ENCODE measurements at regions not wholly inside any gene's neighbourhood (a gene's known extent, or its start where the extent isn't known, plus 50 kb on each side); places are given as distances from the start of the nearest gene placed in this dataset.

DNA sequence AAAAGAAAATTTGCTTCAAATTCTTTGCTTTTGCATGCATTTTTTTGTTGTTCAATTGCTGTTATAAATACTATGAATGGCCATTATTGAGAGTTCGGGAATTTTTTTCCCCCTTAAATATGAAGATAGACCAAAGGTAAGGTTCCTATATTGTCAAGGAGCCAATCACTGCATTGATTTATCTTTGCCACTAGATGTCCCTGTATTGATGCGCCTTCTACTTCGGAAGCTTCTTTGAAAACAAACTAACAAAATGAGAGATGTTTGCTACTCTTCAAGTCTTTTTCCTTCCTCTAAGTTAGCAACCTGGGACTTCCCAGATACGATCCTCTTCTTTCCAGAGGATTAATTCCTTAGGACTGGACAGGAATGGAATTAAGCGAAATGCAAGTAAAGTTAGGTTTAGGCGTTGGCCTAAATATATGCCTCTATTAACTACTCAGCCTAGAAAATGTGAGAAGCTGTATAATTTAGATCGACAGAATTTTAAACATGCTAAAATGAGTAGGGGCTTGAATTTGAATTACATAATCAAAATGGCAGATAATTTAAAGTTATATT is 318.1 kb downstream of the AEBP2 start:
- Histone ChIP-seq H3K14ac (replicated peaks; ENCODE audit: low read depth, low read length) (no peak overlapping the region), H2BK5ac (ENCODE audit: low read depth, low read length, poor library complexity, severe bottlenecking) (peak overlapping the region; percentile 73), H3K36me3 (ENCODE audit: control insufficient read depth, insufficient read depth, low read length) (no peaks in the 10 kb centered on the region), H3K4me3 (ENCODE audit: insufficient read depth, low read depth, low read length) (no peak overlapping the region), H3K27me3 (ENCODE audit: control insufficient read depth, insufficient read depth, low read length) (no peaks in the 10 kb centered on the region), H4K5ac (ENCODE audit: low read depth, low read length) (peak overlapping the region; percentile 94; the same call in 1 of the 2 replicates), H2AK5ac (ENCODE audit: low read depth, low read length) (no peak overlapping the region), H3K27ac (ENCODE audit: insufficient read depth, low read length) (no peak overlapping the region), H2AFZ (replicated peaks; ENCODE audit: low read length, poor library complexity) (no peak overlapping the region), H3K9ac (ENCODE audit: low read depth, low read length) (no peak overlapping the region), H3K4me2 (ENCODE audit: low read depth, low read length) (peak overlapping the region; percentile 42; the same call in 1 of the 2 replicates), H4K8ac (ENCODE audit: low read depth in 2 of 2, low read length in 2 of 2) (peak overlapping the region in 1 of 2 experiments; percentile 62; a peak in 1 of 4 replicates), H3K9me3 (ENCODE audit: control insufficient read depth, insufficient read depth, low read length) (peaks cover 4% of the 10 kb centered on the region; the same call in 1 of the 2 replicates), H3K9me1 (ENCODE audit: insufficient read depth, low read length) (peaks cover 2% of the 10 kb centered on the region; the same call in 1 of the 2 replicates), H4K91ac (ENCODE audit: insufficient read depth, low read depth, low read length) (no peak overlapping the region), H3K4ac (ENCODE audit: low read depth, low read length) (no peak overlapping the region; the same call in 1 of the 2 replicates), H3K23ac (ENCODE audit: low read depth, low read length) (no peak overlapping the region), H3K79me1 (ENCODE audit: low read depth in 1 of 2, low read length in 2 of 2) (no peaks in the 10 kb centered on the region), H2BK15ac (ENCODE audit: low read depth, low read length) (peak overlapping the region; percentile 52; the same call in 1 of the 3 replicates), H2BK20ac (ENCODE audit: low read depth, low read length) (peak overlapping the region; percentile 93; the same call in 1 of the 2 replicates), H3K4me1 (ENCODE audit: control insufficient read depth, insufficient read depth, low read length) (peaks cover 3% of the 10 kb centered on the region; the same call in 1 of the 2 replicates), H3K56ac (ENCODE audit: extremely low read depth, insufficient read depth, low read length) (no peak overlapping the region), H2AK9ac (replicated peaks; ENCODE audit: low read depth, low read length, poor library complexity) (no peak overlapping the region), H4K20me1 (ENCODE audit: insufficient read depth, low read length) (no peaks in the 10 kb centered on the region), H3K18ac (ENCODE audit: low read depth, low read length) (peak overlapping the region; percentile 95; the same call in 1 of the 2 replicates), H2BK120ac (ENCODE audit: low read depth, low read length) (peak overlapping the region; percentile 73; the same call in 1 of the 2 replicates)
- intact Hi-C loops (cut with micrococcal nuclease): loop anchor here (5.0 to 10.0 kb wide), 4 partner anchors 135 to 845 kb away; no protein-coding TSS in a partner anchor
- ChIA-PET POLR2A (ENCODE audit: unreplicated experiment) (no interaction called here), CTCF (interaction anchor here (0.8 to 1.6 kb wide), 8 partner anchors 8 to 135 kb away, joined by 3 to 8 read pairs (median 4); no protein-coding TSS in a partner anchor)
- in situ Hi-C loops (cut with MboI; ENCODE audit: low sequenced_read_pairs): loop anchor here (10.0 to 25.0 kb wide), 3 partner anchors 137 to 837 kb away; no protein-coding TSS in a partner anchor
- BruUV-seq (replicated peaks): no TSS peak
- dilution Hi-C loops (cut with HindIII; ENCODE audit: low sequenced_read_pairs, unreplicated experiment): no loop called here
- no CpG with 5 or more reads among the region's 7 CpGs for WGBS, 2 experiments (ENCODE audit: extremely low coverage in 2 of 2, insufficient read length in 1 of 2)
- ATAC-seq (ENCODE audit: low read depth) (0 out of 2 replicates have a peak, but pooled peaks have one; percentile 46), DNase-seq (peak; percentile 64)
- TF ChIP-seq MAFK (IDR thresholded peaks at IDR 0.05; ENCODE audit: low read depth, low read length) (no peak), FOS (IDR thresholded peaks at IDR 0.05; ENCODE audit: low read depth, low read length) (no peak), RAD21 (IDR thresholded peaks at IDR 0.05; ENCODE audit: low read length) (peak; percentile 81), CEBPB (IDR thresholded peaks at IDR 0.05; ENCODE audit: low read depth, low read length) (no peak), BHLHE40 (IDR thresholded peaks at IDR 0.05; ENCODE audit: low read depth, low read length) (no peak), RCOR1 (IDR thresholded peaks at IDR 0.05; ENCODE audit: insufficient replicate concordance, low read length) (no peak), NFE2L2 (IDR thresholded peaks at IDR 0.05; ENCODE audit: low read depth, low read length) (no peak), MXI1 (IDR thresholded peaks at IDR 0.05; ENCODE audit: borderline replicate concordance, low read depth, low read length) (no peak), POLR2A (IDR thresholded peaks at IDR 0.05; ENCODE audit: low read depth, low read length) (no peak), SMC3 (IDR thresholded peaks at IDR 0.05; ENCODE audit: low read depth, low read length) (peak; percentile 60), RFX5 (IDR thresholded peaks at IDR 0.05; ENCODE audit: low read depth, low read length) (no peak), CHD1 (IDR thresholded peaks at IDR 0.05; ENCODE audit: low read depth, low read length) (no peak)
- TF ChIP-seq, protein P1, sequence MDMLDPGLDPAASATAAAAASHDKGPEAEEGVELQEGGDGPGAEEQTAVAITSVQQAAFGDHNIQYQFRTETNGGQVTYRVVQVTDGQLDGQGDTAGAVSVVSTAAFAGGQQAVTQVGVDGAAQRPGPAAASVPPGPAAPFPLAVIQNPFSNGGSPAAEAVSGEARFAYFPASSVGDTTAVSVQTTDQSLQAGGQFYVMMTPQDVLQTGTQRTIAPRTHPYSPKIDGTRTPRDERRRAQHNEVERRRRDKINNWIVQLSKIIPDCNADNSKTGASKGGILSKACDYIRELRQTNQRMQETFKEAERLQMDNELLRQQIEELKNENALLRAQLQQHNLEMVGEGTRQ (IDR thresholded peaks at IDR 0.05; ENCODE audit: low read depth, low read length): no peak
- TF ChIP-seq, protein P2, sequence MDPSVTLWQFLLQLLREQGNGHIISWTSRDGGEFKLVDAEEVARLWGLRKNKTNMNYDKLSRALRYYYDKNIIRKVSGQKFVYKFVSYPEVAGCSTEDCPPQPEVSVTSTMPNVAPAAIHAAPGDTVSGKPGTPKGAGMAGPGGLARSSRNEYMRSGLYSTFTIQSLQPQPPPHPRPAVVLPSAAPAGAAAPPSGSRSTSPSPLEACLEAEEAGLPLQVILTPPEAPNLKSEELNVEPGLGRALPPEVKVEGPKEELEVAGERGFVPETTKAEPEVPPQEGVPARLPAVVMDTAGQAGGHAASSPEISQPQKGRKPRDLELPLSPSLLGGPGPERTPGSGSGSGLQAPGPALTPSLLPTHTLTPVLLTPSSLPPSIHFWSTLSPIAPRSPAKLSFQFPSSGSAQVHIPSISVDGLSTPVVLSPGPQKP (IDR thresholded peaks at IDR 0.05; ENCODE audit: borderline replicate concordance, low read depth, low read length): no peak
- TF ChIP-seq, protein P3, sequence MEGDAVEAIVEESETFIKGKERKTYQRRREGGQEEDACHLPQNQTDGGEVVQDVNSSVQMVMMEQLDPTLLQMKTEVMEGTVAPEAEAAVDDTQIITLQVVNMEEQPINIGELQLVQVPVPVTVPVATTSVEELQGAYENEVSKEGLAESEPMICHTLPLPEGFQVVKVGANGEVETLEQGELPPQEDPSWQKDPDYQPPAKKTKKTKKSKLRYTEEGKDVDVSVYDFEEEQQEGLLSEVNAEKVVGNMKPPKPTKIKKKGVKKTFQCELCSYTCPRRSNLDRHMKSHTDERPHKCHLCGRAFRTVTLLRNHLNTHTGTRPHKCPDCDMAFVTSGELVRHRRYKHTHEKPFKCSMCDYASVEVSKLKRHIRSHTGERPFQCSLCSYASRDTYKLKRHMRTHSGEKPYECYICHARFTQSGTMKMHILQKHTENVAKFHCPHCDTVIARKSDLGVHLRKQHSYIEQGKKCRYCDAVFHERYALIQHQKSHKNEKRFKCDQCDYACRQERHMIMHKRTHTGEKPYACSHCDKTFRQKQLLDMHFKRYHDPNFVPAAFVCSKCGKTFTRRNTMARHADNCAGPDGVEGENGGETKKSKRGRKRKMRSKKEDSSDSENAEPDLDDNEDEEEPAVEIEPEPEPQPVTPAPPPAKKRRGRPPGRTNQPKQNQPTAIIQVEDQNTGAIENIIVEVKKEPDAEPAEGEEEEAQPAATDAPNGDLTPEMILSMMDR (conservative IDR thresholded peaks at IDR 0.05; ENCODE audit: low read depth, low read length): peak; percentile 72
